ENCODE measurements at regions not wholly inside any gene's neighbourhood (a gene's known extent, or its start where the extent isn't known, plus 50 kb on each side); places are given as distances from the start of the nearest gene placed in this dataset.

- Histone ChIP-seq H3K4me3 (no peak overlapping the region), H3K9me3 (no peaks in the 10 kb centered on the region), H3K36me3 (no peaks in the 10 kb centered on the region), H3K9ac (ENCODE audit: low read depth in 2 of 2, low read length in 2 of 2) (no peak overlapping the region), H3K27me3 (no peaks in the 10 kb centered on the region), H3K4me1 (no peaks in the 10 kb centered on the region), H3K27ac (no peak overlapping the region)
- DNase-seq: no peak
- TF ChIP-seq, protein P1, sequence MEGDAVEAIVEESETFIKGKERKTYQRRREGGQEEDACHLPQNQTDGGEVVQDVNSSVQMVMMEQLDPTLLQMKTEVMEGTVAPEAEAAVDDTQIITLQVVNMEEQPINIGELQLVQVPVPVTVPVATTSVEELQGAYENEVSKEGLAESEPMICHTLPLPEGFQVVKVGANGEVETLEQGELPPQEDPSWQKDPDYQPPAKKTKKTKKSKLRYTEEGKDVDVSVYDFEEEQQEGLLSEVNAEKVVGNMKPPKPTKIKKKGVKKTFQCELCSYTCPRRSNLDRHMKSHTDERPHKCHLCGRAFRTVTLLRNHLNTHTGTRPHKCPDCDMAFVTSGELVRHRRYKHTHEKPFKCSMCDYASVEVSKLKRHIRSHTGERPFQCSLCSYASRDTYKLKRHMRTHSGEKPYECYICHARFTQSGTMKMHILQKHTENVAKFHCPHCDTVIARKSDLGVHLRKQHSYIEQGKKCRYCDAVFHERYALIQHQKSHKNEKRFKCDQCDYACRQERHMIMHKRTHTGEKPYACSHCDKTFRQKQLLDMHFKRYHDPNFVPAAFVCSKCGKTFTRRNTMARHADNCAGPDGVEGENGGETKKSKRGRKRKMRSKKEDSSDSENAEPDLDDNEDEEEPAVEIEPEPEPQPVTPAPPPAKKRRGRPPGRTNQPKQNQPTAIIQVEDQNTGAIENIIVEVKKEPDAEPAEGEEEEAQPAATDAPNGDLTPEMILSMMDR (IDR thresholded peaks at IDR 0.05): no peak
- intact Hi-C loops (cut with DNase I): no loop called here
These were observed 197.5 kb upstream of the TSC22D2 start for GRCh38 chr3:150210461-150211110.

DNA sequence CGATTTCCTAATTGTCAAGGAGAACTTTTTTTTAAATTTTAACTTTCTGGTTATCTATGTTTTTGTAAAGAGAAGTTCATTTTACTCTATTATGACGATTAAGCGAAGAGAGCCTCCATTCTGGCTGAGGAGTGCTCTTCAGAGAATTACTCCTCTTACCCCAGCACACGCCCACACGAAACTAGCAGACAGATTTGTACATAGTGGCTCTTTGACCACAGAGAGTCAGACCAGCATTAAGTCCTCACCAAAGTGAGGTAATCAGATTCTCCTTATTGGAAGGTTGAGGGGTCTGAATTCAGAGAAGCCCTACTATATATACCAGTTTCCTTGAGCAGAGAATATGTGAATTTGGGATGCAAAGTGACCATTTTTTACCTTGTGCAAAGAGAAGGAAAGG lies 204.8 kb upstream of the TSC22D2 start:
- Histone ChIP-seq H3K36me3 (no peaks in the 10 kb centered on the region), H3K4me1 (no peaks in the 10 kb centered on the region), H3K27ac (no peak overlapping the region), H3K27me3 (no peaks in the 10 kb centered on the region), H3K4me3 (no peak overlapping the region), H3K9ac (ENCODE audit: low read depth in 2 of 2, low read length in 2 of 2) (no peak overlapping the region), H3K9me3 (no peaks in the 10 kb centered on the region)
- TF ChIP-seq, protein P1 (IDR thresholded peaks at IDR 0.05): no peak
- intact Hi-C loops (cut with DNase I): no loop called here
- DNase-seq: no peak

DNA sequence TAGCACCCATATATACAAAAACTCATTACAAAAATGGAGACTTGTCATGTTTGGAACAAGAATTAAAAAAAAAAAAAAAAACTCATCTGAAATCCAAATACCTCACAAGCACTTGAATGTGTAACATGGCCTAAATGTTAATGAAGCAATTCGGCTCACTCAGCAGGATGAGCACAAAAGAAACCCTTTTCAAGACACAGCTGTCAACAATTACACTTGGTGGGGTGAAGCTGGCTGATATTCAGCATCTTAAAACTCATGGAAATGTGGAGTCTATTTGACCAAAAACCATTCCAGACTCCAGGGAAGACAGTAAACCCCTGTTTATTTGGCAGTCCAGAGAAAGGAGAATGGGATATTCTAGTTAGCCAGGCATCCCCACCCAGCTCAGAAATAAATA lies 205.4 kb upstream of the TSC22D2 start:
- Histone ChIP-seq H3K4me3 (no peak overlapping the region), H3K9ac (ENCODE audit: low read depth in 2 of 2, low read length in 2 of 2) (no peak overlapping the region), H3K4me1 (no peaks in the 10 kb centered on the region), H3K36me3 (no peaks in the 10 kb centered on the region), H3K9me3 (no peaks in the 10 kb centered on the region), H3K27me3 (no peaks in the 10 kb centered on the region), H3K27ac (no peak overlapping the region)
- TF ChIP-seq, protein P1 (IDR thresholded peaks at IDR 0.05): no peak
- DNase-seq: no peak
- intact Hi-C loops (cut with DNase I): no loop called here

DNA sequence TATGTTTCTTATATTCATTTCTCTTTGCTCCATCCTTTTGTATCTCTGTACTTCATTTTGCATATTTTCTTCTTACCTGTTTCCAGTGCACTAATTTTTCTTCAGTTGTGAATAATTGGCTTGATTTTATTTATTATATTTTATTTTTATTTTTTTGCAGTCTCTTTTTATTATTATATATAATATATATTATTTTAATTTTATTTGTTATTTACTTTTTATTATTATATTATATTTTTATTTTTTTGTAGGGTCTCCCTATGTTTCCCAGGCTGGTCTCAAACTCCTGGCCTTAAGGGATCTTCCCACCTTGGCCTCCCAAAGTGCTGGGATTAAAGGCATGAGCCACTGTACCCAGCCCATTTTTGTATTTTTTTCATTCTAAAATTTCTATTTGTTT lies 213.1 kb upstream of the TSC22D2 start:
- Histone ChIP-seq H3K9me3 (no peaks in the 10 kb centered on the region), H3K36me3 (no peaks in the 10 kb centered on the region), H3K4me1 (no peaks in the 10 kb centered on the region), H3K9ac (ENCODE audit: low read depth in 2 of 2, low read length in 2 of 2) (no peak overlapping the region), H3K27me3 (no peaks in the 10 kb centered on the region), H3K4me3 (no peak overlapping the region), H3K27ac (no peak overlapping the region)
- no peak for DNase-seq
- intact Hi-C loops (cut with DNase I): no loop called here
- TF ChIP-seq, protein P1 (IDR thresholded peaks at IDR 0.05): no peak

GRCh38 chr3:150194513-150194912 lies 213.6 kb upstream of the TSC22D2 start:
- H3K27me3 ChIP-seq: no peaks in the 10 kb centered on the region
- TF ChIP-seq, protein P1 (IDR thresholded peaks at IDR 0.05): no peak
- no peaks in the 10 kb centered on the region for H3K9me3 ChIP-seq
- no peak for DNase-seq
- no peak overlapping the region for H3K9ac ChIP-seq (ENCODE audit: low read depth in 2 of 2, low read length in 2 of 2)
- no peaks in the 10 kb centered on the region for H3K4me1 ChIP-seq
- intact Hi-C loops (cut with DNase I): no loop called here
- no peaks in the 10 kb centered on the region for H3K36me3 ChIP-seq
- no peak overlapping the region for H3K4me3 ChIP-seq
- no peak overlapping the region for H3K27ac ChIP-seq
